AML-193 (cell line): ENCODE measurements at regions not wholly inside any gene's neighbourhood (a gene's known extent, or its start where the extent isn't known, plus 50 kb on each side); places are given as distances from the start of the nearest gene placed in this dataset.
"Not testable (repeated sequence)": the region's sequence is repeated elsewhere in the genome, so short reads cannot be mapped to it uniquely, and the experiment has no call there.

Source experiments
- DNase-seq, 2 experiments: peaks; one replicate each; lab custom pipeline; 2025; lab: John Stamatoyannopoulos, UW

DNA sequence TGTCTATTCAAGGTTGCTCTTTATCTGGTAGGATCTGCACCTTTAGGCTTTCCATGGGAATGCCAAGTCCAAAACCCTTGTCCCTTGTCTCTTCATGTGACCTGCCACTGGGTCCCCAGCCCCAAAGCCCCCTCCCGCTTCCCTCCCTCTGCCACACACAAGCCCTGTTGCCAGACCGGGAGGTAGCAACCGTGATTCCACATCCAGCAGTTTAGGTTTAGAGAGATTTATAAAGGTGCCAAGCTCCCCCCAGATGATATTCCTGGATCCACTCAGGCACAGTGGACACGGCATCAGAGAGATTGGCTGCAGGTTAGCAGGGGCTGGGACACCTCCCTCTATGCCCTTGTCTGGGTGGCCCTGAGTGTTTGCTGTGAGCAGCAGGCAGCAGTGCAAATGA is 504.7 kb downstream of the CCDC171 start:
- no peak for DNase-seq

DNA sequence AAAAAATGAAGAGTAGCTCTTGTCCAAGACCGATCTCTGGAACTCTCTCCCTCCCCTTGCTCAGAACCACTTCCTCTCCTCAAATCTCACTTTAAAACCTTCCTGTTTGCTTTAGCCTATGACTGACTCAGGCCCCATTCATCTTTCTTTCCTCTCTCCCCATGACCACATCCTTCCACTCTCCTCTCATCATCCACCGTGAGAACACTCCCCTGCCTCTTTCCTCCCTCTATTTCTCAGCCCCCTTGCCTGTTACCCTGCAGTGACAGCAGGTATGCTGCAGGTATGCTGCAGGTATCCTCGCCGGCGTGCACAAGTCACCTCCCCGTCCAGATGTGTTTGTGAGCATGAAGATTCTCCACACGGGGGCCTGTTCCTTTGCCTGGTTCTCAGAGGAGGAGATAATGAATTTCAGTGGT is 505.3 kb downstream of the CCDC171 start:
- DNase-seq, result no peak

DNA sequence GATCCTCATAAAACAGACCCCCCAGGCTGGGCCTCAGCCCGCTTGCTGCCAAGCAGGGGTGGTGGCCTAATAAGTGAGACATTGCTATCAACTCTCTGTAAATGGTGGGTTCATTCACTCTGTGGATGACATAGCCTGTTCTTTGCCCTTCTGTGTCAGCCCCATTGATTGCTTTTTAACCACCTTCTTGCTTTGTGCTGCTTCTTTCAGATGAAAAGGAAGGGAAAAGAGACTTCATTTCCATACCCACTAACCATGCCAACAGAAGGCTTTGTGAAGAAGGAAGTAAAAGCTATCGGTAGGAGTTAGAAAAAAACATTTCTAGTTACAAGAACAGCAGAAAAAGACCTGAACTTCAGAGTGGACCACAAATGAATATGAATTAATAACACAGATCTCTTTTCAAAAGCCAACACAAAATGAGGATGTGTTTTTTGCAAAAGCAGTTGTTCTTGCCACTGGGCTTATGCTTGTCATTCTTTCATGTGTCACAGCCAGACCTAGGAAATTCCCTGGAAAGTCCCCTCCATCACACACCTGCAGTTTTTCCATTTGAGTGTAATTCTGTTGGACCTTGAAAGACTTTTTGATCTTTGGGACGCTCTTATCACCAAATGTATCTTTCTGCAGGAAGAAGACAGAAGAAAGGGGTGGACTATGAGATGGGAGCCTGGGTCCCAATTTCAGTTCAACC is 507.7 kb downstream of the CCDC171 start:
- no peak for DNase-seq

DNA sequence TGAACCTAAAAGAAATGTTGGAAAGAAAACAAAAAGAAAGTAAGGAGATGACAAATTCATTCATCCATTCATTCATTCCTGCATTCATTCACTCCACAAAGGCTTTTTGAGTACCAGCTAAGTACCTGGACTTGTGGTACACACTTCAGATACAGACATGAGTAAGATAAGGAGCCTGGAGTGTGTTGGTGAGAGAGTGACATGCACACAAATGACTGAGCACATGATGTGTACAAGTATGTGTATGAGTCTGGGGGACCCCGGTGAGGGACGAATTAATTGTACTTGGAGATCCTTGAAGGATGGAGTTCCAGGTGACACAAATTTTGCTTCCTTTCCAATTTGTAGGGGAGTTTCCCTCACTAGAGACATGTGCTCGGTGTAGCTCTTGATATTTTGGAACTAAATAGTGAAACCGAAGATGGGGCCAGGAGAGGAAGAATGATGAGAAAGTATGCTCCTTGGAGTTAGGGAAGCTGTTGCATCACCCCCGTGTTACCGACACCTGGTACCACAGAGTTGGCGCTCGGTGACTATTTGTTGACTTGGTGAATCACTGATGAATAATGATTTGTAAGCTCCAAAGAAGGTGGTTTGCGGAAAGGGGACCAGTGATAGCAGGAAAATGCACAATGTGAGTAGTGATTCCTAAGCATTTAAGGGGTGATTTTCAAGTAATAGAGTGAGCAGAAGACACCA is 509.8 kb downstream of the CCDC171 start:
- DNase-seq, result no peak

DNA sequence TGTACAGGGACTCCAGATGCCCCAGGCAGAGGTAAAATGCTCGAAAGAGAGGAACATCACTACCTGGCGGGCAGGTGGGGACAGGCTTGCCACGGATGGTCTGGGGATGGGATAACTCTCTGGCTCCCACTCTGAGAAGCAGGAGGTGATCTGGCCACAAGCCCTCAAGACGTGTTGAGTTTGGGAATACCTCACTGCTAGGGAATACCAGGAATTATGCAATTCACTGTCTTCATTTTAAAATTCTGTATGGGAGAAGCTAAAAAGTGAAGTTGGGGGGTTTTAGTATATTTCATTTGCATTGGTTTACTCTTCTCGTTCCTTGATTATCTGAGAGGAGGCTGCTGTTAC is 510.4 kb downstream of the CCDC171 start:
- no peak for DNase-seq

DNA sequence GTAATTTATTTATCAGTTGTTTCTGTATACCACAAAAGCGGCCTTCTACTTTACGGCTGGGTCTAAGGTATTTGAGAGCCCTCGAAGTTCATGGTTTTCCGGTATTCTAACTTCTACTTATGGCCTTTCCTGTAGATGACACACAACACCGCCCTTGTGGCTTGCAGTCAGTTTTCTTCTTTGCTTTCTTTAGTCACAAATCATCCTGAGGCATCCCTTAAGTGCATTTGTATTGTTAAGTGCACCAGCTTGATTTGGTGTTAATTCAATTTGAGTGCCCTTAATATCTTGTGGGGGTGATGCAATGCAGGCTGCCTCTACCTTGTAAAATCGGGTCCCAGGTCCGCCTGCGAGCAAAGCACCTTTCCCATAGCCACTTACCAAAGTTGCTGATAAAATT is 511.9 kb downstream of the CCDC171 start:
- no peak for DNase-seq

DNA sequence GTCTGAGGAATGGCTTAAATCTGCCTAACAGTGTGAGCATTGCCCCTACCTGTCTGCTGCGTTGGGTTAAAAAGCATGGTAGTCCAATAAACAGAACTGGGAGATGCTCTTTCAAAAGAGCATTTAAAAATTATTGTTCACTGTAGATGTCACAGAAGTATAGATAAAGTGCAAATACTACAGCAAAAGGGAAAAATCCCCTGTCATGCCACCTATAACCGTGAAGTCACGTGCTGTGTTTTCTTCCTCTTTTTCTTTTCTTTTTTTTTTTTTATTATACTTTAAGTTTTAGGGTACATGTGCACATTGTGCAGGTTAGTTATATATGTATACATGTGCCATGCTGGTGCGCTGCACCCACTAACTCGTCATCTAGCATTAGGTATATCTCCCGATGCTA is 513.4 kb downstream of the CCDC171 start:
- DNase-seq, result not testable (repeated sequence)

DNA sequence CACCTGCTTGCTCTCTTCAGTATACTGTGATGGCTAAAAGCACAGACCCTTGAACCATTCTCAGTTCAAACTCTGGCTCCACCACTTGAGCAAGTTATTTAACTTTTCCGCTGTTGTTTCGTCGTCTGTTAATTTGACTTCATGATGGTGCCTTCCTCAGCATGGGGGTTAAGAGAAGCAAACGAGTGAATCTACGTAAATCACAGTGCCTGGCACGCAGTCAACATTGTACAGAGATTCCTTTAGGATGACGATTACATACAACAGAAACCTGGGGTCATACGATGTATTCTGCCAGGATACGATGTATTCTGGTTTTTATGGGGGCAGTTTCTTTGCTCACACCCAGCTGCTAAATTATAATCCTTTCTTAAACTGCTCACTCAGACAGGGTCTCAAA is 515.6 kb downstream of the CCDC171 start:
- DNase-seq, result no peak

DNA sequence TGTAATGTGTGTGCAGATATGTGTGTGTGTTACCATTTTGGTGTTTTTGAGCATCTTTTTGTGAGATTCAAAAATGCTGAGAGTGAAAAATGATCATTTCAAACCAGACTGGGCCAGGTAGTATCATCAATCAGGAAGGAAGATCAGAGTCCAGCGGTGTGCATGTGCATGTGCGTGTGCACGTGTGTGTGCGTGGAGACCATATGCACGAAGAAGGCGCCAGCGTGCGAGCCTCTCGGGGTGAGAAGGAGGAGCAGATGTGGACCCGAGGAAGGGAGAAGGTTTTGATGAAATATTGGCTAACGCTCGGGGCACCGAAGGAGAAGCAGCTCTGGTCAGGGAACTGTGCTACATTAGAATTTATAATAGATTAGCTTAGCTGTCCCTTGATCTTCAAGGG is 516.4 kb downstream of the CCDC171 start:
- no peak for DNase-seq

DNA sequence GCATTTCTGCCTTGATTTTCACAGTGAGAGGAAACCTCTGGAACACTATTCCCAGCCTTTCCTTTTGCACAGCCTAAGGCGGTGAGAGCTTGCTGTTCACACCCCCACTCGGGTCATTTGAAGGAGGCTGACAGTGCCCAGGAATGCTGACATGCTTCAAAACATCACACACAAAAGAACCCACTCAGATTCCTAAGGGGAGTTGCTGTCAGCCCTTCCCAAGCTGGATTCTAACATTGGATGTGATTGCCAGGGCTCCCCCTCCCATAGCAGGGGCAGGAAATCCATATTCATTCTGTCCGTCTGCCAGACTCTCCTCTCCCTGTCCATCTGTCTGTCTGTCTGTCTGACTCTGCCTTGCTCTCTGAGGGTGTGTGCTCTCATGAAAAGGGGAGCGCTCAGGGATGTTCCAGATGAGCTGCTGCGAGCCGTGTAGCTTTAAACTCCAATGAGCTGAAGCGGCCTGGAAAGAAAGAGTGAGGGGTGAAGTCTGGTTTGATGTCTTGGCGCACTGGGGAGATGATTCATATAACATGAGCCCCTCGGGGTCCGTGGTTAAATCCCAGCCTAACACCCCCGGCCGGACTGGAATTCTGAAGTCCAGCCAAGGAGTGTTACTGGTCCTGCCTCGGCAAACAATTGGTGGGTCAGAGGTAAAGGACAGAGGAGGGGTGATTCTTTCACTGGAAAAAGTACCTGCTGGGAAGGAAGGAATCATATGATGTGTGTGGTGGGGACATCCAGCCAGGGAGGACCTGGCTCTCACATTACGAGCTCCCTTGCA is 517.0 kb downstream of the CCDC171 start:
- no peak for DNase-seq

DNA sequence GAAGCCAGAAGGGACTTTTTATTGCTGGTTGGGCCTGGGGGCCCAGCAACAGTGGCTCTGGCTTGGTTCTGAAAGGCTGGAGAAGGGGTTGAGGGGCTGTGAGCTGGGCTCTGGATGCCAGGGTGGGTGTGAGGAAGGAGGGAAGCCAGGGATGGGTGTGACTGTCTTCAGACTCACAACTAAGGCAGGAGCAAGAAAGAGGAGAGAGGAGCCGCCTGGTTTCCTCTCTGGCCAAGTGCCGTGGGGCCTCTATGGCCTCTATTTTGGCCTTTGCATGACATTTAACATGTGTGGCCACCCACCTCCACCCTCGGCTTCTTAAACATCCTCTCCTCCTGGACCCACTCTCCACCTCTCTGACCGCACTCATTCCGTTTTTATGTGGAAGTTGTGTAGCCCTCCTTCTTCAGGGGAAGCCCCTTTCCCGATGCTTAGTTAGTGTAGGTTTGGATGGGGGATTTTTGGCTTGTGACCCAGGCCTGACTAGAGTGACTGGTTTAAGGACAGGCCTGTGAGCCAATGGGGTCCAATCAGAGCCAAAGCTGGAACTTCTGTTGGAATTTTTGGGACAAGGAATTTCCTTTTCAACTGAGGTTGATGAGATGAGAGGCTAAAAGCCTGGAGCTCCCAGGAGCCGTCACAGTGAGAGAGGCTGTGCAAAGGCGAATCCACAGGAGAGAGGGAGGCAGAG is 517.8 kb downstream of the CCDC171 start:
- no peak for DNase-seq

DNA sequence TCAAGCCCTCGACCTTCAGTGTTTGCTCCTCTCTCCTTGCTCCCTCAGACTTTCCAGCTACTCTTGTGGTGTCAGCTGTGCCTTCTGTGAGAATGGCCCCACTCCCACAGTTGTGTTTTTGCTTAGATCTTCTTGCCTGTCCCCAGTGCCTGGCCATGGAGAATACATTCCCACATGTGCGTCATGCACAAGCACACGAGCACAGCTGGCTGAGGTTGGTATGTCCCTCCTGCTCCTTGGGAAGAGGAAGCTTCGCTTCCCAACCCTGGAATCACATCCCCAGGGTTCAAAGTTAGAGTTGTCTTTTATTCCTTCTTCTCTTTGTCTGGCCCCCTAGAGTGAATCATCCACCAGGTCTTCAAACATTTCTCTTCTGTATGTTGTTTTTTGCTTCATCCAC is 518.6 kb downstream of the CCDC171 start:
- no peak for DNase-seq

DNA sequence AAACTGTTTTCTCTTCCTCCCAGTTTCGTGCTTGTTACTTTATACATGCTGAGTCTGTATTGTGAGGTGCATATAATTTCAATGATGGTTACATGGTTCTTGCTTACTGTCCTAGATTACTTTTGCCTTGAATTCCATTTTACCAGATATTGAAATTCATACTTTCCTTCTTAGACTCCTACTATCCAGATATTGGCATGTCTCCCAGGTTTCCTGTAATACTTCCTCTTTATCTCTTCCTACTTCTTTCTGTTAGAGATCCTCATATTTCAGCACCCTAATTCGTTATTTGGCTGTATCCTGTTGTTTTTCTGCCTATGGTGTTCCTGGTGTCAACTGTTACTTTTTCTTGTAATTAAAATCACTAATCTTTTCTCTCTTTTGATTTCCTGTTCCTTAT is 522.1 kb downstream of the CCDC171 start:
- peak; percentile 9 to 13 for DNase-seq

DNA sequence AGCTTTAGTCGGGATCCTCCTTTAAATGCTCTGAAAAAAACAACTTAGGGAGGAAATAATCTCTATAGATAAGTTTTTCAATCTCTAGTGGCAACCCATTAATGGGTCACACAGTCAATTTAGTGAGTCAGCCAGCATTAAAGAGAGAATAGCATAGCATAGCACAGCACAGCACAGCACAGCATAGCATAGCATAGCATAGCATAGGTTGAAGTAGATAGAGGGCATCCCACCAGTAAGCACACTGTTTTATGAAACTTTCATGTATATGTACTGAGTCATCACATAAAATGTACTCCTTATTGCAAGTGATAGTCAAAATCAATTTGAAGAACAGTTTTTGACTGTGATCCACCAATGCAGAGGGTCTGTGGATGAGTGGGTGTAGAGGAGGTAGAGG is 522.9 kb downstream of the CCDC171 start:
- no peak for DNase-seq

DNA sequence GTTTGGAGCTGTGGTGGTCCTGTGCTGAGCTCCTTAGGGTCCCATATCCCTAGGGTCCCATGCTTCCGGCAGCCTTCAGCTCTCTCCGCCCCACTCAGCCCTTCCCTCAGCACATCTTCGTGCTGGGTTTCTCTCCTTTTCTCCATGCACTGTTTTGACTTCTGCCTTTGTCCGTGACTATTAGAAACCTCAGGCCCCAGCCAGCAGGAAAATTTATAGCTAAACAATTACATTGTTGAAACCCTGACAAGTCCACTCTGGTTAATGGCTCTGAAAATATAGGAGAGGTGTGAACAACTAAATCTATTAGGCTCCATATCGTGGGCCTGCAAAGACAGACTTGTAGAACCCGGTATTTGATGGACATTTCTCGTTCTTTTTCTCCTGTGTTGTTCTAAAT is 523.7 kb downstream of the CCDC171 start:
- no peak for DNase-seq

DNA sequence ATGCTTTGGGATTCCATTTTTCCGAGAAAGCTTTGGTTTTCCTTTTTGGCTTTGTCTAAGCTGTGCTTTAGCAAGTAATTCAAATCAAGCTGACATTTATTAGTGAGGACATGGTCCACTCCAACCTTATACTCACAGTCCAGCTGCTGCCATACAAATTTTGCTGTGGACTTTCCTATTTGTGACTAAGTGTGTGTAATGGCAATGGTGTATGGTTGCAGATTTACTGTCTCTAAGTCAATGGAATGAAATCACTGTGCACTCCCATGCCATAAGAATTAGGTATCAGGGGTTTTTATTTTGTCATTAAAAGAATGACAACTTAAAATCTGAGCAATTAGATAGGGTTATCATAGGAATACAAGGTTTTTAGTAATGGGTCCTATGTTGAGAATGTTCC is 530.0 kb downstream of the CCDC171 start:
- no peak for DNase-seq

DNA sequence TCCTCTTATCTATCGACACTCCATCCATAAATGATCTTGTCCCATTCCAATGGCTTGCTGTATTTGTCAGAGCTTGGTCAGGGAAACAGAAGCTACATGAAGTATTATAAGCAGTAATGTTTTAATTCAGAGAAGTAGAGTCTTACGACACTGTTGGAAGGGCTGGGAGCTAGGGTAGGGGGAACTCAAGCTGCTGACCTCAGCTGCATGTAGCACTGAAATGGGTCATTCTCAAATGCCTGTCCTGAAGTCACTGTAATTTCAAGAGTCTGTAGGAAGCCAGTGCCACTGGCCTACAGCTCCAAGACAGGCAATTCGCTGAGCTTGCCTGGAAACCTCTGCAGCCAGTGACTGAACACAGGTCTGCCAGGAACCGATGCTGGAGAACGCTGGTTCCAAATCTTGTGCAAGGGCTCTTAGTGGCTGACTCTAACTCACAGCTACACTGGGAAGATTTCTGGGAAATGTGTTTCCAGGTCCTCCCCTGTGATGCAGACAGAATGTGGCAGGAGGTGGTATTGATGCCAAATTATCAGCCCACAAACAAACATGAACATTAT is 532.4 kb downstream of the CCDC171 start:
- DNase-seq, result no peak

DNA sequence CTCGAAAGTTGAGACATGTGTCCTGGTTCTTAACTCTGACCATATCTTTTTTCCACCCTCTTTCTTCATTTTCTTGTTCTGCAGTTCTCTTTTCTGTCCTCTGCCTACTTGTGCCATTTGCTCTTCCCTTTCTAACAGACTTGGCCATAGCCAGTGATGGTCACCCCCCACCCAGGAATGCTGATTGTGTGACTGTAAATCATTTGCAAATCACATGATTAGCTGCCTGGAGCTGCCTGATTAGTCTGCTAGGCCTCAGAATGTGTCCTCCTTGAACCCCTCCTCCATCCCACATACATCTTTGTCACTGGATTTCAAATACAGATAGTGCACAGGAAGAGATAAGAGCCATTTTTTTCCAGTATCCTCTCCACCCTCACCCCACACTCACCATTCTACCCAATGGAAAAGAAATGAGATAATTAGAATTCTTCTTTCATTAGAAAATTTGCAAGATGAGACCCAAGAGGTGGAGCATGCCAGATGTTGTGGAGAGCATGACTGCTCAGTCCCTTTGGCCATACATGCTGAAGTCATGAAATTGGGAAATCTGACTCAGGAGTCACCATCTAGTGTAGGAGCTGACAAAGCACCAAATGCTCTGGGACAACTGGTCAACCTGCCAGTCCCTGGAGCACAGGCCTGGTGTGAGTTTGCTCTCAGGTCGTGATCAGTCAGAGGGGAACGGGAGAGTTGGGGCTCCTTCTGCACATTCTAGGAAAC is 538.2 kb downstream of the CCDC171 start:
- no peak for DNase-seq

DNA sequence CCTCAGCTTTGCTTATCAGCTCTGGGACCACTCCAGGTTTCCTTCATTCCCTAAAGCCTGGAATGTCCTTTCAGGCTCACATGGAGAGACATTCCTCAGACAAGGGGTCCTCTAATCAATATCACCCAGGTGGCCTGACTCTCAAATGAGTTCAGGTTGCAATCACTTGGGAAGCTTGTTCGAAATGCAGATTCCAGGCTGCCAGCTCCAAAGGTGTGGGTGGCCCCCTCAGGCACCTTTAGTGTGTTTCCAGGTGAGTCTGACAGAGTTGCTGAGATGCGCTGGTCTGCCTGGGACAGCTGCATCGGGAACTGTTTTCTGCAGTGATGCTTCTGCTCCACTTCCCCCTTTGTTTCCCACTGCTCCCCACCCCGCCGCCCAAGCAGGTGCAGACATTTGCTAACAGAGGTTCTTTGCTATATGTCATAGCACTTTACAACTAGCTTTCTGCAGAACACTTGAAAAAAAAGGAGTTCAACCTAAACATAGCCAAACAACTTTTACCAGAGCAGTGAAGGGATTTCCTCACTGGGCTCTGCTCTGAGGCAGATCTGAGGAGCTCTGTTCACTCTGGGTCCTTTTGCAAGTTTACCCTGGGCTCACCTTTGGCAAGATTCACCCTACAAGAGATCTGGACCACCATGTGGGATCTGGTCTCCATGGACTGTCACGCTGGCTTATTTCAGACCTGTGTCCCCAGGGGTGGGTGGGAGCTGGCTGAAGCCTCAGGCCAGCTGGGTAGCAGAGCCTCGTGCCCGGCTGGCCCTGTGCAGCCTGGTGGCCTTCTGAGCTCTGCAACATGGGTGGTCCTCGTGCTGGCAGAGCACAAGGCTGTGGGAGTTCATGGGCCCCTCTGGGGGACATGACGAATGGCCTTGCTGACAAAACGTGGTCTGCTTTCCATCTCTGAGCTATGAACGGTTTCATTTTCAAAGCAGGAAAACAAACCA is 539.6 kb downstream of the CCDC171 start:
- no peak for DNase-seq

DNA sequence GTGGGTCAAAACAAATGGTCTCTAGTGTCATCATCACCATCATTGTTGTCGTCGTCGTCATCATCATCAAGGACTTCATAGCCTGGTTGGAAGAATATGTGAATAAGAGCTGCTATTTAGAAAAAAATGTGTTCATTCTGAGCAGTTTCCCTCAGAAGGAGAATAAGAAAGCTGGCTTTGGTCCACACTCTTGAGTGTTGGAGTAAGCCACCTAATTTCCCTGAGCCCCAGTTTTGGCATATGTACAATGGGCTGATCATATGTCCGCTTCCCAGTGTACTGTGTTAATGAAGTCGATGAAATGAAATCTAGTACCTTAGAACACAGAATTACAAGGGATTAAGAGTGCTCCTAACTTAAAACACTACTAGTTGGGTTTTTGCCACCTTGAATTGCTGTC is 545.5 kb downstream of the CCDC171 start:
- no peak for DNase-seq
